ENCODE measurements at regions not wholly inside any gene's neighbourhood (a gene's known extent, or its start where the extent isn't known, plus 50 kb on each side); places are given as distances from the start of the nearest gene placed in this dataset.

GRCh38 chrX:17206584-17206983 is 168.4 kb upstream of the NHS start:
- Histone ChIP-seq H3K27ac (no peak overlapping the region), H3K27me3 (no peaks in the 10 kb centered on the region), H3K36me3 (no peaks in the 10 kb centered on the region), H3K4me3 (no peak overlapping the region), H3K9me3 (no peaks in the 10 kb centered on the region), H3K4me1 (no peaks in the 10 kb centered on the region)
- in situ Hi-C loops (cut with MboI; ENCODE audit: low pct_ligation_motif_present in 1 of 4, low pct_unique_long_range_greater_than_20kb in 1 of 4, low sequenced_read_pairs in 3 of 4), result no loop called here
- intact Hi-C loops (cut with DNase I; ENCODE audit: low total_unique reads), result no loop called here
- WGBS, 2 donors (ENCODE audit: low coverage in 1 of 2), result 32% methylated on average over 1 of the region's 1 CpG; no CpG with 5 or more reads in 1 of the 2 donors
- no peak for DNase-seq
- TF ChIP-seq CTCF (IDR thresholded peaks at IDR 0.05) (no peak), POLR2AphosphoS5 (IDR thresholded peaks at IDR 0.05) (no peak), POLR2A (IDR thresholded peaks at IDR 0.05) (no peak), EP300 (IDR thresholded peaks at IDR 0.05; ENCODE audit: low read depth) (no peak)

- DNase-seq, result no peak
- H3K27me3 ChIP-seq, result no peaks in the 10 kb centered on the region
- H3K4me3 ChIP-seq, result no peak overlapping the region
- WGBS, 2 donors (ENCODE audit: low coverage in 1 of 2), result 81% methylated on average over 4 of the region's 4 CpGs; no CpG with 5 or more reads in 1 of the 2 donors
- H3K9me3 ChIP-seq, result no peaks in the 10 kb centered on the region
- H3K36me3 ChIP-seq, result no peaks in the 10 kb centered on the region
- H3K27ac ChIP-seq, result no peak overlapping the region
- intact Hi-C loops (cut with DNase I; ENCODE audit: low total_unique reads), result no loop called here
- no peak for TF ChIP-seq POLR2A (IDR thresholded peaks at IDR 0.05)
- no peak for TF ChIP-seq POLR2AphosphoS5 (IDR thresholded peaks at IDR 0.05)
- no peak for TF ChIP-seq EP300 (IDR thresholded peaks at IDR 0.05; ENCODE audit: low read depth)
- TF ChIP-seq CTCF (IDR thresholded peaks at IDR 0.05), result no peak
- in situ Hi-C loops (cut with MboI; ENCODE audit: low pct_ligation_motif_present in 1 of 4, low pct_unique_long_range_greater_than_20kb in 1 of 4, low sequenced_read_pairs in 3 of 4), result no loop called here
- H3K4me1 ChIP-seq, result no peaks in the 10 kb centered on the region
Measured at GRCh38 chrX:17214962-17215361, 160.0 kb upstream of the NHS start.

- H3K36me3 ChIP-seq, result no peaks in the 10 kb centered on the region
- H3K27ac ChIP-seq, result no peak overlapping the region
- no peaks in the 10 kb centered on the region for H3K4me1 ChIP-seq
- H3K27me3 ChIP-seq, result no peaks in the 10 kb centered on the region
- in situ Hi-C loops (cut with MboI; ENCODE audit: low pct_ligation_motif_present in 1 of 4, low pct_unique_long_range_greater_than_20kb in 1 of 4, low sequenced_read_pairs in 3 of 4) (loop anchor here in 3 of 4 donors (25.0 kb wide), 3 partner anchors 136 to 461 kb away; no protein-coding TSS in a partner anchor), intact Hi-C loops (cut with DNase I; ENCODE audit: low total_unique reads) (no loop called here)
- DNase-seq, result no peak
- no peak for TF ChIP-seq CTCF (IDR thresholded peaks at IDR 0.05)
- H3K4me3 ChIP-seq, result no peak overlapping the region
- H3K9me3 ChIP-seq, result no peaks in the 10 kb centered on the region
Measured at GRCh38 chrX:17226736-17227135, 148.3 kb upstream of the NHS start.

GRCh38 chrX:17237146-17237545 is 137.9 kb upstream of the NHS start:
- Histone ChIP-seq H3K27me3 (no peaks in the 10 kb centered on the region), H3K36me3 (no peaks in the 10 kb centered on the region), H3K9me3 (no peaks in the 10 kb centered on the region), H3K27ac (no peak overlapping the region), H3K4me1 (no peaks in the 10 kb centered on the region), H3K4me3 (no peak overlapping the region)
- 86% methylated on average over 5 of the region's 5 CpGs; no CpG with 5 or more reads in 1 of the 2 donors for WGBS, 2 donors (ENCODE audit: low coverage in 1 of 2)
- intact Hi-C loops (cut with DNase I; ENCODE audit: low total_unique reads), result no loop called here
- DNase-seq, result no peak
- in situ Hi-C loops (cut with MboI; ENCODE audit: low pct_ligation_motif_present in 1 of 4, low pct_unique_long_range_greater_than_20kb in 1 of 4, low sequenced_read_pairs in 3 of 4), result loop anchor here in 3 of 4 donors (25.0 kb wide), 3 partner anchors 125 to 450 kb away; no protein-coding TSS in a partner anchor
- TF ChIP-seq CTCF (IDR thresholded peaks at IDR 0.05), result no peak
- TF ChIP-seq POLR2AphosphoS5 (IDR thresholded peaks at IDR 0.05), result no peak
- no peak for TF ChIP-seq EP300 (IDR thresholded peaks at IDR 0.05; ENCODE audit: low read depth)
- TF ChIP-seq POLR2A (IDR thresholded peaks at IDR 0.05), result no peak
